Activated naive CD4-positive, alpha-beta T cell treated with anti-CD3 and anti-CD28 coated beads, Interleukin-2, amount 50 U/mL, for 24 hours (primary cell): ENCODE measurements at regions not wholly inside any gene's neighbourhood (a gene's known extent, or its start where the extent isn't known, plus 50 kb on each side); places are given as distances from the start of the nearest gene placed in this dataset.

Experiments
- H3K27ac Mint-ChIP-seq: one replicate; pipeline ENCODE4 v1.8.0; 2021; ENCODE audit warnings: mild to moderate bottlenecking, mixed read lengths
- H3K27me3 Mint-ChIP-seq: one replicate; pipeline ENCODE4 v1.8.0; 2021; ENCODE audit warnings: mixed read lengths
- H3K36me3 Mint-ChIP-seq: one replicate; pipeline ENCODE4 v1.8.0; 2021; ENCODE audit warnings: mixed read lengths
- H3K4me1 Mint-ChIP-seq: one replicate; pipeline ENCODE4 v1.8.0; 2021; ENCODE audit warnings: mixed read lengths
- H3K4me3 Mint-ChIP-seq: one replicate; pipeline ENCODE4 v1.8.0; 2021; ENCODE audit warnings: mild to moderate bottlenecking, mixed read lengths
- H3K9me3 Mint-ChIP-seq: one replicate; pipeline ENCODE4 v1.8.0; 2021; ENCODE audit warnings: mixed read lengths

- H3K36me3 Mint-ChIP-seq, result no peaks in the 10 kb centered on the region
- no peaks in the 10 kb centered on the region for H3K4me1 Mint-ChIP-seq
- H3K27ac Mint-ChIP-seq, result no peak overlapping the region
These were observed 120.4 kb downstream of the OGFRL1 start for GRCh38 chr6:71408787-71409723.

GRCh38 chr6:71410164-71410566 lies 121.6 kb downstream of the OGFRL1 start:
- Mint-ChIP-seq H3K36me3 (no peaks in the 10 kb centered on the region), H3K27ac (no peak overlapping the region), H3K4me3 (no peak overlapping the region), H3K9me3 (no peaks in the 10 kb centered on the region), H3K4me1 (no peaks in the 10 kb centered on the region), H3K27me3 (peaks cover 7% of the 10 kb centered on the region)

More at GRCh38 chr6:71408787-71409723, 120.4 kb downstream of the OGFRL1 start:
- Mint-ChIP-seq H3K4me3 (no peak overlapping the region), H3K9me3 (no peaks in the 10 kb centered on the region), H3K27me3 (peaks cover 5% of the 10 kb centered on the region)

GRCh38 chr6:71410681-71411080 lies 122.1 kb downstream of the OGFRL1 start:
- no peak overlapping the region for H3K27ac Mint-ChIP-seq
- H3K4me3 Mint-ChIP-seq, result no peak overlapping the region
- no peaks in the 10 kb centered on the region for H3K9me3 Mint-ChIP-seq
- H3K4me1 Mint-ChIP-seq, result no peaks in the 10 kb centered on the region
- peaks cover 10% of the 10 kb centered on the region for H3K27me3 Mint-ChIP-seq
- H3K36me3 Mint-ChIP-seq, result no peaks in the 10 kb centered on the region

GRCh38 chr6:71411882-71412281 lies 123.3 kb downstream of the OGFRL1 start:
- no peak overlapping the region for H3K4me3 Mint-ChIP-seq

GRCh38 chr6:71412559-71413140 lies 124.0 kb downstream of the OGFRL1 start:
- Mint-ChIP-seq H3K36me3 (no peaks in the 10 kb centered on the region), H3K4me1 (no peaks in the 10 kb centered on the region), H3K27me3 (peaks cover 12% of the 10 kb centered on the region), H3K9me3 (no peaks in the 10 kb centered on the region), H3K4me3 (no peak overlapping the region), H3K27ac (no peak overlapping the region)

More at GRCh38 chr6:71411882-71412281, 123.3 kb downstream of the OGFRL1 start:
- H3K9me3 Mint-ChIP-seq, result no peaks in the 10 kb centered on the region
- no peaks in the 10 kb centered on the region for H3K36me3 Mint-ChIP-seq
- H3K27ac Mint-ChIP-seq, result no peak overlapping the region
- H3K27me3 Mint-ChIP-seq, result peaks cover 10% of the 10 kb centered on the region
- no peaks in the 10 kb centered on the region for H3K4me1 Mint-ChIP-seq

- Mint-ChIP-seq H3K4me3 (no peak overlapping the region), H3K4me1 (no peaks in the 10 kb centered on the region), H3K9me3 (peaks cover 3% of the 10 kb centered on the region), H3K36me3 (no peaks in the 10 kb centered on the region), H3K27ac (no peak overlapping the region), H3K27me3 (peaks cover 20% of the 10 kb centered on the region)
These were observed 125.9 kb downstream of the OGFRL1 start for GRCh38 chr6:71414486-71414885.

GRCh38 chr6:71419217-71420094 lies 130.8 kb downstream of the OGFRL1 start:
- Mint-ChIP-seq H3K36me3 (no peaks in the 10 kb centered on the region), H3K9me3 (peaks cover 3% of the 10 kb centered on the region), H3K4me3 (peak overlapping the region; percentile 12)

GRCh38 chr6:71420095-71420692 lies 131.6 kb downstream of the OGFRL1 start:
- peaks cover 39% of the 10 kb centered on the region for H3K27me3 Mint-ChIP-seq
- peaks cover 3% of the 10 kb centered on the region for H3K9me3 Mint-ChIP-seq
- no peak overlapping the region for H3K27ac Mint-ChIP-seq
- no peak overlapping the region for H3K4me3 Mint-ChIP-seq
- H3K4me1 Mint-ChIP-seq, result no peaks in the 10 kb centered on the region
- H3K36me3 Mint-ChIP-seq, result no peaks in the 10 kb centered on the region

More at GRCh38 chr6:71419217-71420094, 130.8 kb downstream of the OGFRL1 start:
- Mint-ChIP-seq H3K4me1 (no peaks in the 10 kb centered on the region), H3K27ac (no peak overlapping the region), H3K27me3 (peaks cover 40% of the 10 kb centered on the region)

- Mint-ChIP-seq H3K27ac (no peak overlapping the region), H3K9me3 (peaks cover 3% of the 10 kb centered on the region), H3K4me3 (no peak overlapping the region), H3K36me3 (no peaks in the 10 kb centered on the region), H3K4me1 (no peaks in the 10 kb centered on the region), H3K27me3 (peaks cover 37% of the 10 kb centered on the region)
These were observed 132.2 kb downstream of the OGFRL1 start for GRCh38 chr6:71420693-71421328.

GRCh38 chr6:71421611-71422010 lies 133.0 kb downstream of the OGFRL1 start:
- no peak overlapping the region for H3K4me3 Mint-ChIP-seq
- H3K4me1 Mint-ChIP-seq, result no peaks in the 10 kb centered on the region
- no peak overlapping the region for H3K27ac Mint-ChIP-seq
- peaks cover 37% of the 10 kb centered on the region for H3K27me3 Mint-ChIP-seq
- H3K9me3 Mint-ChIP-seq, result peaks cover 3% of the 10 kb centered on the region
- no peaks in the 10 kb centered on the region for H3K36me3 Mint-ChIP-seq

- Mint-ChIP-seq H3K36me3 (no peaks in the 10 kb centered on the region), H3K4me1 (no peaks in the 10 kb centered on the region)
These were observed 141.4 kb downstream of the OGFRL1 start for GRCh38 chr6:71430018-71430417.

GRCh38 chr6:71433441-71433840 lies 144.8 kb downstream of the OGFRL1 start:
- Mint-ChIP-seq H3K9me3 (peaks cover 4% of the 10 kb centered on the region), H3K4me3 (no peak overlapping the region), H3K36me3 (no peaks in the 10 kb centered on the region), H3K4me1 (no peaks in the 10 kb centered on the region), H3K27me3 (peaks cover 10% of the 10 kb centered on the region), H3K27ac (no peak overlapping the region)

More at GRCh38 chr6:71430018-71430417, 141.4 kb downstream of the OGFRL1 start:
- H3K27ac Mint-ChIP-seq, result no peak overlapping the region
- H3K4me3 Mint-ChIP-seq, result no peak overlapping the region
- peaks cover 2% of the 10 kb centered on the region for H3K27me3 Mint-ChIP-seq
- no peaks in the 10 kb centered on the region for H3K9me3 Mint-ChIP-seq

GRCh38 chr6:71444222-71444621 lies 155.6 kb downstream of the OGFRL1 start:
- no peak overlapping the region for H3K4me3 Mint-ChIP-seq
- H3K4me1 Mint-ChIP-seq, result no peaks in the 10 kb centered on the region
- no peak overlapping the region for H3K27ac Mint-ChIP-seq
- peaks cover 3% of the 10 kb centered on the region for H3K27me3 Mint-ChIP-seq
- H3K36me3 Mint-ChIP-seq, result no peaks in the 10 kb centered on the region
- peaks cover 7% of the 10 kb centered on the region for H3K9me3 Mint-ChIP-seq

- Mint-ChIP-seq H3K4me3 (no peak overlapping the region), H3K27ac (no peak overlapping the region), H3K27me3 (peaks cover 3% of the 10 kb centered on the region), H3K36me3 (no peaks in the 10 kb centered on the region), H3K4me1 (no peaks in the 10 kb centered on the region), H3K9me3 (peaks cover 7% of the 10 kb centered on the region)
These were observed 157.4 kb downstream of the OGFRL1 start for GRCh38 chr6:71446057-71446456.

GRCh38 chr6:71446470-71446869 lies 157.9 kb downstream of the OGFRL1 start:
- Mint-ChIP-seq H3K27me3 (peaks cover 3% of the 10 kb centered on the region), H3K27ac (no peak overlapping the region), H3K9me3 (peaks cover 7% of the 10 kb centered on the region), H3K4me1 (no peaks in the 10 kb centered on the region), H3K36me3 (no peaks in the 10 kb centered on the region), H3K4me3 (no peak overlapping the region)
